ENCODE measurements at regions not wholly inside any gene's neighbourhood (a gene's known extent, or its start where the extent isn't known, plus 50 kb on each side); places are given as distances from the start of the nearest gene placed in this dataset.

DNA sequence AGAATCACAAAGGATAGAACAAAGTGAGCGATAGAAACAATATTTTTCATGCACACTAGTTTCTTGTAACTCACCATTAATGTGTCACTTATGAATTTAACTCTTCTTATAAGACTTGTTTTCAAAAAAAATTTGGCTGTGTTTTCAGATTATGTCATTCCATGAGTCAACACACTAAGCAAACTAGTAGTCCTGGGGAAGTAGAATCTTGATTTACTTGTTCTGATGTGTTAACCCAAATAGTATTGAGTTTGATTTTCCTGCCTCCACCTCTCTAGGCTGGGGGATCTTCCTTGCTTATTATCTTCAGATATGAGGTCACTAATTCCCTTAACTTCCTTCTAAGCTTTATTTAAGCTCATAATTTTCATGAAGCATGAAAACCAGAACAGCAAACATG lies 151.0 kb upstream of the SEL1L start:
- TF ChIP-seq POLR2AphosphoS5 (IDR thresholded peaks at IDR 0.05; ENCODE audit: low read depth): no peak
- TF ChIP-seq, protein P1, sequence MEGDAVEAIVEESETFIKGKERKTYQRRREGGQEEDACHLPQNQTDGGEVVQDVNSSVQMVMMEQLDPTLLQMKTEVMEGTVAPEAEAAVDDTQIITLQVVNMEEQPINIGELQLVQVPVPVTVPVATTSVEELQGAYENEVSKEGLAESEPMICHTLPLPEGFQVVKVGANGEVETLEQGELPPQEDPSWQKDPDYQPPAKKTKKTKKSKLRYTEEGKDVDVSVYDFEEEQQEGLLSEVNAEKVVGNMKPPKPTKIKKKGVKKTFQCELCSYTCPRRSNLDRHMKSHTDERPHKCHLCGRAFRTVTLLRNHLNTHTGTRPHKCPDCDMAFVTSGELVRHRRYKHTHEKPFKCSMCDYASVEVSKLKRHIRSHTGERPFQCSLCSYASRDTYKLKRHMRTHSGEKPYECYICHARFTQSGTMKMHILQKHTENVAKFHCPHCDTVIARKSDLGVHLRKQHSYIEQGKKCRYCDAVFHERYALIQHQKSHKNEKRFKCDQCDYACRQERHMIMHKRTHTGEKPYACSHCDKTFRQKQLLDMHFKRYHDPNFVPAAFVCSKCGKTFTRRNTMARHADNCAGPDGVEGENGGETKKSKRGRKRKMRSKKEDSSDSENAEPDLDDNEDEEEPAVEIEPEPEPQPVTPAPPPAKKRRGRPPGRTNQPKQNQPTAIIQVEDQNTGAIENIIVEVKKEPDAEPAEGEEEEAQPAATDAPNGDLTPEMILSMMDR (IDR thresholded peaks at IDR 0.05; ENCODE audit: insufficient read depth, low read length): no peak
- TF ChIP-seq GABPA (IDR thresholded peaks at IDR 0.05; ENCODE audit: low read depth): no peak
- TF ChIP-seq, protein P2, sequence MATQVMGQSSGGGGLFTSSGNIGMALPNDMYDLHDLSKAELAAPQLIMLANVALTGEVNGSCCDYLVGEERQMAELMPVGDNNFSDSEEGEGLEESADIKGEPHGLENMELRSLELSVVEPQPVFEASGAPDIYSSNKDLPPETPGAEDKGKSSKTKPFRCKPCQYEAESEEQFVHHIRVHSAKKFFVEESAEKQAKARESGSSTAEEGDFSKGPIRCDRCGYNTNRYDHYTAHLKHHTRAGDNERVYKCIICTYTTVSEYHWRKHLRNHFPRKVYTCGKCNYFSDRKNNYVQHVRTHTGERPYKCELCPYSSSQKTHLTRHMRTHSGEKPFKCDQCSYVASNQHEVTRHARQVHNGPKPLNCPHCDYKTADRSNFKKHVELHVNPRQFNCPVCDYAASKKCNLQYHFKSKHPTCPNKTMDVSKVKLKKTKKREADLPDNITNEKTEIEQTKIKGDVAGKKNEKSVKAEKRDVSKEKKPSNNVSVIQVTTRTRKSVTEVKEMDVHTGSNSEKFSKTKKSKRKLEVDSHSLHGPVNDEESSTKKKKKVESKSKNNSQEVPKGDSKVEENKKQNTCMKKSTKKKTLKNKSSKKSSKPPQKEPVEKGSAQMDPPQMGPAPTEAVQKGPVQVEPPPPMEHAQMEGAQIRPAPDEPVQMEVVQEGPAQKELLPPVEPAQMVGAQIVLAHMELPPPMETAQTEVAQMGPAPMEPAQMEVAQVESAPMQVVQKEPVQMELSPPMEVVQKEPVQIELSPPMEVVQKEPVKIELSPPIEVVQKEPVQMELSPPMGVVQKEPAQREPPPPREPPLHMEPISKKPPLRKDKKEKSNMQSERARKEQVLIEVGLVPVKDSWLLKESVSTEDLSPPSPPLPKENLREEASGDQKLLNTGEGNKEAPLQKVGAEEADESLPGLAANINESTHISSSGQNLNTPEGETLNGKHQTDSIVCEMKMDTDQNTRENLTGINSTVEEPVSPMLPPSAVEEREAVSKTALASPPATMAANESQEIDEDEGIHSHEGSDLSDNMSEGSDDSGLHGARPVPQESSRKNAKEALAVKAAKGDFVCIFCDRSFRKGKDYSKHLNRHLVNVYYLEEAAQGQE (IDR thresholded peaks at IDR 0.05; ENCODE audit: insufficient replicate concordance, low read depth): no peak
- TF ChIP-seq SPI1 (IDR thresholded peaks at IDR 0.05; ENCODE audit: borderline replicate concordance, low read depth): no peak
- Histone ChIP-seq H3K27me3 (ENCODE audit: insufficient read depth, poor library complexity, severe bottlenecking) (no peaks in the 10 kb centered on the region), H3K4me3 (replicated peaks; ENCODE audit: insufficient read depth, low read length) (no peak overlapping the region), H3K27ac (replicated peaks) (no peak overlapping the region)
- DNase-seq (ENCODE audit: low read depth in 1 of 2, low spot score in 1 of 2): no peak

DNA sequence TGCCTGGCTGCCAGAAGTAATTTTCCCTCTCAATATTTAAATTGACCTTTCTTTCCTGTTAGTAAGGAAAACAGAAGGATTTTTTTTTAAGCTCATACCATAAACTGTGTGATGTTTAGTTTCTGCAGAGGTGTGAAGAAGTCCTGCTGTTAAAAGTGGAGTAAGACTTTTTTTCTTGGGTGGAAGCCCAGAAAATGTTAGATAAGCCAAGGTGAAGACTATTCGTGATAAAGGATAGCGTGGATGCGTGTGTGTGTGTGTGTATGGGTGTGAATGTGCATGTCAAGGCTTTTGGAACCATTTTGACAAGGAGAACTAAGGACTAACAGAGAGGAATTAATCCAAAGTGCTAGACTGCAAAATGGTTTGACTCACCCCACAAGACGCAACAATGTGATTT lies 152.9 kb upstream of the SEL1L start:
- Histone ChIP-seq H3K27me3 (ENCODE audit: insufficient read depth, poor library complexity, severe bottlenecking) (no peaks in the 10 kb centered on the region), H3K27ac (replicated peaks) (no peak overlapping the region), H3K4me3 (replicated peaks; ENCODE audit: insufficient read depth, low read length) (no peak overlapping the region)
- no peak for DNase-seq (ENCODE audit: low read depth in 1 of 2, low spot score in 1 of 2)
- TF ChIP-seq POLR2AphosphoS5 (IDR thresholded peaks at IDR 0.05; ENCODE audit: low read depth) (no peak), GABPA (IDR thresholded peaks at IDR 0.05; ENCODE audit: low read depth) (no peak), SPI1 (IDR thresholded peaks at IDR 0.05; ENCODE audit: borderline replicate concordance, low read depth) (no peak)
- TF ChIP-seq, protein P1 (IDR thresholded peaks at IDR 0.05; ENCODE audit: insufficient read depth, low read length): no peak
- TF ChIP-seq, protein P2 (IDR thresholded peaks at IDR 0.05; ENCODE audit: insufficient replicate concordance, low read depth): no peak

DNA sequence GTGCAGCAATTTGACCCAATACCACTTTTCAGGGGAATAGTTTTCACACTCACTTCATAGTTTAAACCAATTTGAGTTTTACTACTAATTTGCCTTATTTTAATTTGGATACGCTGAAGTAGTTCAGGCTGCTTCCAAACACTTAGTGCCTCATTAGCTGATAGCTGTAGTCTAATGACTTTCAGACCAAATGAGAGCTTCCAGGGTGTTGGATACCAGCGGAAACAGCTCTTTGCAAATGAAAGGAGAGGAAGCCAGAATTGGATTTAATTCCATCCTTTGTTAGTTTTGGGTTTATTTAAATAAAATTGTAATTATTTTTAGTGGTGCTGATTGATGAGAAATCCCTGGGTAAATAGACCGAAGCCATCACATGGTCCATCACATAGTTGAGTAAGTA lies 158.3 kb upstream of the SEL1L start:
- H3K4me3 ChIP-seq (replicated peaks; ENCODE audit: insufficient read depth, low read length): no peak overlapping the region
- H3K27me3 ChIP-seq (ENCODE audit: insufficient read depth, poor library complexity, severe bottlenecking): no peaks in the 10 kb centered on the region
- DNase-seq (ENCODE audit: low read depth in 1 of 2, low spot score in 1 of 2): no peak
- H3K27ac ChIP-seq (replicated peaks): no peak overlapping the region
- TF ChIP-seq SPI1 (IDR thresholded peaks at IDR 0.05; ENCODE audit: borderline replicate concordance, low read depth) (no peak), POLR2AphosphoS5 (IDR thresholded peaks at IDR 0.05; ENCODE audit: low read depth) (no peak), GABPA (IDR thresholded peaks at IDR 0.05; ENCODE audit: low read depth) (no peak)
- TF ChIP-seq, protein P1 (IDR thresholded peaks at IDR 0.05; ENCODE audit: insufficient read depth, low read length): no peak
- TF ChIP-seq, protein P2 (IDR thresholded peaks at IDR 0.05; ENCODE audit: insufficient replicate concordance, low read depth): no peak
